Dedifferentiated amniotic fluid mesenchymal stem cell (primary cell): ENCODE measurements at regions not wholly inside any gene's neighbourhood (a gene's known extent, or its start where the extent isn't known, plus 50 kb on each side); places are given as distances from the start of the nearest gene placed in this dataset.

Experiments
- DNase-seq: peaks from one replicate; pipeline ENCODE4 v3.0.0-alpha.2; 2016; ENCODE audit errors: extremely low spot score

DNA sequence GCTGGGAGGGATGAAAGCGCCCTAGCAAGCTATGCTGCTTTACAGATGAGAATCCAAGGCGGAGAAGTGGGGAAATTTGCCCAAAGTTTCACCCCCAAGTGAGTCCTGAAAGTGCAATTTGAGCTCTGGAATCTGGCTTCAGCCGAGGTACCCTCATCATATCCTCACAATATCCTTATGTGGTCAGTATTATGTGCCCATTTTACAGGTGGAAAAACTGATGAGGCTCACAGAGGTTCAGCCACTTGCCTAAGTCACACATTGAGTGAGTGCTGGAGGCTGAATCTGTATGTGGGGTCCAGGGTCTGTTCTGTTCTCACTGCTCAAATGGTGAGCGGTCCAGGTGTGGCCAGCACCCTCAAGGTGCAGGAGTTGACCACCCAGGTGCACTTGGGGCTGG lies 85.3 kb downstream of the MATN1 start:
- DNase-seq = no peak

DNA sequence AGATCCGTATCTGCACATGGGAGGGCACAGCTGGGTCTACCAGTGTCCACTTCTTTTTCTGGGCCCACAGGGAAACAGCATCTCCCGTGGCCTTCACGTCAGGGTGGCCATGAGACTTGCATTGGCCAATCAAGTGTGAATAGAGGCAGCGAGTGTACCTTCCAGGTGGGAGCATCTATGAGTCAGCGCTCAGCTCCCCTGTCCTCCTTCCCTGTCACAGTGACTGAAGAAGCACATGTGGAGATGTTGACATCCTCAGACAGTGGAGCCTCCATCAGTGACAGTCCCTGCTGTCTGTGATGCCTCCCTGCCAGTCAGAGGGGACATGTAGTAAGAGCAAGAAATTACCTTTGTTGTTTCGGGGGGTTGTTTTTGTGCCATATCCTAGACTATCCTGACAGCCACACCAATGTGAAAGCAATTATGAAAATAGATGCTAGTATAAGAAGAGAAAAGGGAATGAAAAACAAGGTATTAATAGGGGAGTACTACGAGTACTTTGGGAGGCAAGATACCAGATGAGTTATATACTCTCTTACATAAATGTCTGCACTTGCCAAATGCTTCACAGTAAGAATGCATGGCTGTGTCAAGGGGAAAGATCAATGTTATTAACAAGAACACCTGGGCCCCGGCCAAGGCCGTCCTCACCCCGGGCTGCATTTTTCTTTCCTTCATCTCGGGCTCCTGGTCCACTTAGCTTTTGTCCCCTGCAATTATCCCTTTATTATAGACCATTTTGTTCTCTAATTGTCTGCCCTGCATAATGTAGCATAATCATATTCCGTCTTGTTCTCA lies 86.0 kb downstream of the MATN1 start:
- DNase-seq = no peak

DNA sequence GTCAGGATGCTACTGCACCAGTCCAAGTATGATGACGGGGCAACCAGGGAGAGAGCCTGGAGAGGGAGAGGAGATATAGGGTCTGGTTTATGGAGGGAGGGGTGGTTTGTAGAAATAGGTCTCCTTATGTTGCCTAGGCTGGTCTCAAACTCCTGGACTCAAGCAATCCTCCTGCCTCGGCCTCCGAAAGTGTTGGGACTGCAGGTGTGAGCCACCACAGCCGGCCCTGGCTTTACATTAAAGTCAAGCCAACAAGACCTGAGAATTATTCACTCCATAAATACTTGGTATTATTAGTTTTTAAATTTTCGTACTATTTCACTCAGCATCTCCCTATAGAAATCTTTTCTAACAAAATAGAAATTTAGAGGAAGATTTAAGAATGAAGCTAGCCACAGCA lies 86.8 kb downstream of the MATN1 start:
- no peak for DNase-seq

DNA sequence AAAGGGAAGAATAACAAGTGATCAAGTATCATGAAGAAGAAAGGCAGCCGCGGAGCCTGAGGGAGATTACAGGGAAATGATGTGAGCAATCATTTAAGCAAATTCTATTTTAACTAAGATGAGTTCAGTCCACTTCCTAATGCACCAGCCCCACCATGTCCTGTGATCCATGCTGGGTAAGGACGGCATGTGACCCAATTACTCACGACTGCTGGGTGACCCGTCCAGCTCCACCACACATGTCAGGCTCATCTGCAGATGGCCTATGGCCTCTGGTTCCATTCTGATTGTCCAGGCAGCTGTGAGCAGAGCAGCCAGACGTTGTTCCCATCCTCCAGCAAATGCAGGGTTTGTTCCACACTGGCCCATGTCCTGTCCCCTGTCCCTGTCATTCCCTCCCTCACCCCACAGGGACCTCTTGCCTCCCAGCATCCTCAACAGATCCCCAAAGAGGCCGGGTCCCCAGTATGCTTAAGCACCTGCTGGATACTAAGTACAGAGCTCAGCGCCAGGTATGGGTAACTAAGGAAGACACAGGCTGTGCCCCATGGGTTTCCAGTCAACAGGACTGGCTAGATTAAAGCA lies 87.9 kb downstream of the MATN1 start:
- no peak for DNase-seq

DNA sequence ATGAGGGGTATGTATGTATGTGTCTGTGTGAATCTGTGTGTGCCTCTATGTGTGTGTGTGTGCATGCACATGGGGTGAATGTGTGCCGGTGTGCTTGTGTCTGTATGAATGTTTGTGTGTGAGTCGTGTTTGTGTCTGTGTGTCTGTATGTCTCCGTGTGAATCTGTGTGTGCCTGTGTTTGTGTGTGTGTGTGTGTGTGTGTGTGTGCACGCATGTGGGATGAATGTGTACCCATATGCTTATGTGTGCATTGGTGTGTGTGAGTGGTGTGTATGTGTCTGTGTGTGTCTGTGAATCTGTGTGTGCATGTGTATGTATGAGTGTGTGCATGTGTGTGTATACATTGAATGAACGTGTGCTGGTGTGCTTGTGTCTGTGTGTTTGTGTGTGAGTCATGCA lies 88.9 kb downstream of the MATN1 start:
- DNase-seq = no peak

DNA sequence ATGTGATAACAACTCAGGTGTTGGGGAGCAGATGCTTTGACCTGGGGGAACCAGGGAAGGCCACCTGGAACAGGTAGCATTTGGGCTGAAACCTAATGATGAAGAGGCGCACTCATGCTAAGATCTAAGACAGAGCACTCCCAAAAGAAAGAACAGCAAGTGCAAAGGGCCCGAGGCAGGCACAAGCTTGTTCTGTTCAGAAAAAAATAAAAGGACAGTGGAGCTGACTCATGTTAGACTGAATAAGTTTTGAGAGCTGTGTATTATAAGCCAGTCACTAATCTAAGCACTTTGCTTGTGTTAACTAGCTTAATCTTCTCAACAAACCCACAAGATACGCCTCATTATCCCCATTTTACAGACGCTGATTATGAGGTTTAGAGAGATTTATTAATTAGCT lies 90.1 kb downstream of the MATN1 start:
- no peak for DNase-seq

DNA sequence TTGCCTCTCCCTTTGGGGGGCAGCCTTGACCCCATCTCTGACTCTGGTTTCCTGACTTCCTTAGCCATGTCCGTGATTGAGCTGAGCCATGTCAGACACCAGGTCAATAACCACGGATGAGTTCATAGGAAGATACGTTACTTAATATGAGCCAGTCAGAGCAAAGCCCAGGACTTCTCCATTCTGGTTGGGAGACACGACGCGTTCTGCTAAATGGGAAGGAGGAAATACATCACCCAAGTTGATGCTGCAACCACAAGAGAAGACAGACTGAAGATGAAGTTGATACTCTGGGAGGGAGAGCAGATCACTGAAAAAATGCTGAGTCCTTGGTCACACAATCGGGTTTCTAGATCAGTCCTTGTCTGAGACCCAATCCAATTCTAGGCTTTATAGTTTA lies 90.9 kb downstream of the MATN1 start:
- no peak for DNase-seq

DNA sequence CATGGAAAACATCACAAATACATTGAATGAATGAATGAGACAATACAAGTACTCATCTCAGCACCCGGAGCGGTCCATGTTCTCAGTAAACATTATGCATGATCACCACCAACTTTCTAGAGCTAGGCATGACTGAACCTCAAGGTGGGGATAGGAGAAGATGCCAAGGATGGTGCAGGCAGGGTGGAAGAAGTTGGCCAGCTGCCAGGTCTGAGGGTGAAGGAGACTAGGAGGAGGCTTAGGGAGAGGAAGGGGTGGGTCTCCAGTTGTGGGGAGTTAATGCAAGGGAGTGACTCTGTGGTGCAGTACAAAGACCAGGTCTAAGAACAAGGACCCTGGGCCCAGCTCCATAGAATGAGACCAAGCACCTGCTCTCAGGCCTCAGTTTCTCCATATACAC lies 91.7 kb downstream of the MATN1 start:
- no peak for DNase-seq

DNA sequence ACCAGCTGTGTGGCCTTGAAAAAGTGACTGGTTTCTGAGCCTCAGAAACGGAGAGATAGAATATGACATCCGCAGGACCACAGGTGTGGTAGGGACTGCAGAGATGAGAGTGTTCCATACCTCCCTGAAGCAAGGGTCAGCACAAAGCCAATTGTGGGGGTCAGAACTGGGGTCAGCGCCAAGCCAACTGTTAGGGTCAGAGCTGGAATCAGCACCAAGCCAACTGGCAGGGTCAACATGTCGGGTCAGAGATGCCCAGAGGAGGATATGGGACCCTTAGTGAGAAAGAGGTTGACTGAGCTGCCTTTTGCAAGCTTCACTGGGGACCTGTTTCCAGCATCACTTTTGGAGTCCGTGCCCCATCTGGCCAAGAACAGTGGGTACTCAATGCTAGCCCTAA lies 93.9 kb downstream of the MATN1 start:
- no peak for DNase-seq

DNA sequence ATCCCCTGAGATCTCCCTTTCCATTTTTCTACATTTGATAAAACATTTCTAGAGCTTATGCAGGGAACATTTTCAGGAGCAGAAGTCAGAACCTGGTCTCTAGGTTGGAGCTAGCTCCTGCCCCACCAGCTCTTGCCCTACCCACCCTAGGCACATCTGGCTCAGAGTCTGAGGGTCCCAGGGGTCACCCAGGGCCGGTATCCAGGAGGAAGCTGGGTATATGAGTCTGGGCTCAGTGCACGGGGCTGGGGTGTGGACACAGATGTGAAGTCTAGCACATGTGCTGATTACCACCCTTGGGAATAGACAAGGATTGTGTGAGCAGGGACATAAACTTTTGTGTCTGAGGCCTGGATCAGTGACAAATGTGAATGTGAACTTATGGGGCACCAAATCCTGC lies 95.4 kb downstream of the MATN1 start:
- no peak for DNase-seq

DNA sequence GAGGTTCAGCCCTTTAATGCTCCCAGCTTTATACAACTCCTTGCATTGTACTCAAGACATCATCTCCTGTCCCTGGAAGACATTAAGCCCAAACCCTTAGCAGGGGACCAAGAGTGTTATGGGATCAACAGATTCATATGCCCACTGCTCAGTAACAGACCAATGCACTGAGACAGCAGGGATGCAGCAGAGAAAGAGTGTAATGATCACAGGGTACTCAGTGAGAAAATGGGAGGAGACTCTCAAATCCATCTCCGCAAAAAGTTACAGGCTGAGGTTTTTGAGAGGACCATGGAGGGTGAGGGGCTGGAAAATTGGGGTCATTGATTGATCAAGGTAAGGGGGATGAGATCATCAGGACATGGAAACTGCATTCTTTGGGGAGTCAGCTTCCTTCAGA lies 96.2 kb downstream of the MATN1 start:
- DNase-seq = no peak

DNA sequence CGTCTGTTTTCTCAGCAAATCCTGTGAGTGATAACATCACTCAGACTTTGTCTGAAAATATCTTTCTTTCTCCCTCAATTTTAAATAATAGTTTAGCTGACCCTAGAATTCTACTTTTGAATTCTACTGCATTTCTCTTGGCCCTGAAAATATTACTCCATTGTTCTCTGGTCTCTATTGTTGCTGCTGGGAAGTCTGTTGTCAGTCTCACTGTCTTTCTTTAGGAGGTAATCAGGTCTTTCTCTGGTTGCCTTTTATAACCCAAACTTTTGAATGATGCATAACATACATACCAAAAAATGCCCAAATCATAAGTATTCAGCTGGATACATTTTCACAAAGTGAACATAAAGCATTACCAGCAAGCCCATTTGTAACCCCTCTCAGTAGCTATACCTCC lies 100.0 kb downstream of the MATN1 start:
- no peak for DNase-seq

DNA sequence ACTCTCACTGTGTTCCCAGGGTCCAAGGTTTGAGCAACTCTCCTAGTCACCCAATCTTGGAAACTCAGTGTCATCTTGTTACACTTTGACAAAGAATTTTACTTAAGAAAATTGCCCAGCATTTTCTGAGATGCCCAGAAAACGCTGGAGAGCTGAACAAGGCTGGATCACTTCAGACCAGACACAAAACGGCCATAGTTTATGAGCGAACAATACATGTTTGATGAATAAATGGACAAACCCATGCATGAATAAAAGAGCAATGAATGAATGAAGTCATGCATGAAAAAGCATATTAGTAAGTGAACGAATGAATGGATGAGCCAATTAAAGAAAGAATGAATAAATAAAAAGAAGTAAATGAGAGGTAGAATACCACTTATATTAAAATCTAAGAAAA lies 103.8 kb downstream of the MATN1 start:
- no peak for DNase-seq

DNA sequence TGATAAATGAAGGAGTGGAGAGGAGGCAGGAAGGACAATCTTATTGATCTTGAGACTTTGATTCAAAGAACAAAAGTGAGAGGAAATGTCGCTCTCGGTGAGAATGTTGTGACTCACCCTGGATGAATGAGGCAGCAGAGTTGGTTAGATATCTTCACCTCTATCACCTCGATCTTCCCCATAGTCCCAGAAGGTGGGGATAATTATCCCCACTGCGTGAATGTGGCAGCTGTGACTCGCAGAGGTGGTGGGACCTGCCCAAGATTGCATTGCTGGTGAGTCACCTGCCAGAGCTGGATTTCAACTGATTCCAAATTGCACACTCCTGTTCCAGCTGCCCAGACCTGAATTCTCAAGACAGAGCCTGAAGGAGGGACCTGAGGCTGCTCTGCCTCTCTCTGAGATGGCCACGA lies 105.0 kb downstream of the MATN1 start:
- no peak for DNase-seq

DNA sequence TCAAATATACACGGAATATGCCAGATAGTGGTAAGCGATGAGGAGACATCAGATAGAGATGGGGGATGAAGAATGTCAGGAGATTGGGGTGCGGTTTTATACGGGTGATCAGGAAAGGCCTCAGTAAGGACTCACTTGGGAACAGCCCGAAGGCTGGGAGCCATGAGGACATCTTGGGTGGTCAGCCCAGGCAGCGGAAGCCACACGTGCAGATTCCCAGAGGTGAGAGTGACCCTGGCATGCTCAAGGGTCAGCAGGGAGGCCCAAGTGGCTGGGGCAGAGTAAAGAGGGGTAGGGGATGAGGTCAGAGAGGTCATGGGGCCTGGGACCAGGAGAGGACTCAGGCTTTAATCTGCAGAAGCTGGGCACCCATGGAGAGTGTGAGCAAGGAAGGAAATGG lies 106.6 kb downstream of the MATN1 start:
- no peak for DNase-seq

DNA sequence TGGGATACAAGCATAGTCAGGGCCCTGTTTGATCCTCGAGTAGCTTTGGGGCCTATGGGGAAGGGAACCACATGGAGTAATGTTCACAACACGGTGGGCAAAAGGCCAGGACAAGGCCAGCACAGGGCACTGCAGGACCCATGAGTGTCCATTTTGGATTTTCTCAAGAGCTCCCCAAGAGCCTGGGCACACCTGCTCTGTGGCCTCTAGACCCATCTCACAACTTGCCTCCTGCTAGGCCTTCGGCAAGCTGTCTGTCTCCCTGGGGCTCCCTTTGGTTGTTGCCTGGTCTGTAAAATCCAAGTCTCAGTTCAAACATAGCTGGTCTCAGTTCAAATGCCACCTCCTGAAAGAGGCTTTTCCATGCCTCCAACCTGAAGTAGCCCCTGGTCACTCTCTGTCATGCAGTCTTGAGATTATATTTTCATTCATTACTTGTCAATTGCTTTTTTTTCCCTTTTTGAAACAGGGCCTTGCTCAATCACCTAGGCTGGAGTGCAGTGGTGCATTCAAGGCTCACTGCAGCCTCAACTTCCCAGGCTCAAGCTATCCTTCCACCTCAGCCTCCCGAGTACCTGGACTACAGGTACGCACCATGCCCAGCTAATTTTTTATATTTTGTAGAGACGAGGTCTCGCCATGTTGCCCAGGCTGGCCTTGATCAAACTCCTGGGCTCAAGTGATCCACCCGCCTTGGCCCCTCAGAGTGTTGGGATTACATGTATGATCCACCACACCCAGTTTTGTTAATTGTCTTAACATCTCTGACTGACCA lies 107.4 kb downstream of the MATN1 start:
- DNase-seq = no peak

DNA sequence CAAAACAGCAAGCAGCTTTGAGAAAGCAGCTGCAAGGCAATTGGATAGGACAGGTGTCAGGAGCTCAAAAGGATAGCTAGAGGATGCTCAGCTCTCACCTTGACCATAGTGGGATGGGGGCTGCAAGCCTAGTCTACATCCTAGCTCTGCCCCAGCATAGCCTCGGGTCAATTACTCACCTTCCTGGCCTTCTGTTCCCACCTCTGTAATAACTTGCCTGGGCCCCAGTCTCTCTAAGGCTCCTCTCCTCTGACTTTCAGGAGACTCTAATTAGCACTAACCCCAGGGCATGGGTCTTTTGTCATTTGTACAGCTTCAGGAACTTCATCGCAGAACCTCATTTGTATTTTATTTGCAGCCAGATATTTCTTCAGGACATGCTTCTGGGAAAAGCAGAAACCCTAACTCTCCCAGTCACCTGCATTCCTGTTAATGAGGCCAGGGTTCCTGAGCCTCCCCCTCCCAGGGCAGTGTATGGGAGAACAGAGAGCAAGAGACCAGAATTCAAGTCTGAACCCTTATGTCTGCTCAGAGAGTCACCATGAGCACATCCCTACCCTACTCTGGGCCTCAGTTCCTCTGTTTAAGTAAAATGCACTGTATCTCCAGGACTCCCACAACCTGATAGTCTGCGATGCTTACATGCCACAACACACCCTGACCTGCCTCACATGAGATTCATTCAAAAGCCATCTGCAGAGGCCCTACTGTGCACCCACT lies 108.1 kb downstream of the MATN1 start:
- DNase-seq = no peak

DNA sequence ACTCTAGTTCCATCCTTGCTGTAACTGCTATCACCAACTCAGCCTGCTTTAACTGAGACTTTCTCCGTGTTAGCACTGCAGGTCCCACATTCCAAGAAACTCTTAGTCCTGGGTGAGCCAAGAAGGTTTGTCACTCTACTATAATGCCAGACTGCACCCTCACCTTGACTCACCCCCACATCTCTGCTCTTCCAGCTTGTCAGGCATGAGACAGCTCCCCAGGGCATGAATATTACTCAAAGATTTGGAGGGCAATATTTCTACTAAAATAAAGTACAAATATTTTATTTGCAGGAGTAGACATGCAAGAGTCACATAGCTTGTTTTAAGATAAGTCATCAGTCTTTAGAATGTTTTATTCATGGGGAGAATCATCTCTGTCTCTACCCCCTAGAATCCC lies 110.2 kb downstream of the MATN1 start:
- no peak for DNase-seq

DNA sequence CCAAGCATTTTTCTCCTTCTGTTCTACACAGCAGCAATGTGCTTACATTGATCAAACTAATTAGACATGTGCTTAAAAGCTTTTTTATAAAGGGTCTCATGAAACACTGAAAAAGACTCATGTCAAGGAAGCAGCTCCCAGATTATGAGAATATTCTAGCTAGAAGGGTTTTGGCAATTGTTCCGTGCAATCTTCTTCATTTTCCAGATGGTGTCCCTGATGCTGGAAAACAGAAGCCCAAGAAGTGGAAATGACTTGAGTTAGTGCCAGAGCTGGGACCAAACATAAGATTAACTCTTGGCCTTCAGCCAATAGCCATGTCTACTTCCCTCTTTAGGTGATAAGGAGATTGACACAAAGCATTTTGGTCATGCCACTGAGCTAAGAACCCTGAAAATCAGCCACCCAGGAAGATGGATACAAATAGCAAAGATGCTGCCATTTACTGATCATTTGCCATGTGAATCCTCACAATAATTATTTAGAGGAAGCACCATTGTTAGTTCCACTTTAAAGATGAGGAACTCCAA lies 110.8 kb downstream of the MATN1 start:
- DNase-seq = no peak

DNA sequence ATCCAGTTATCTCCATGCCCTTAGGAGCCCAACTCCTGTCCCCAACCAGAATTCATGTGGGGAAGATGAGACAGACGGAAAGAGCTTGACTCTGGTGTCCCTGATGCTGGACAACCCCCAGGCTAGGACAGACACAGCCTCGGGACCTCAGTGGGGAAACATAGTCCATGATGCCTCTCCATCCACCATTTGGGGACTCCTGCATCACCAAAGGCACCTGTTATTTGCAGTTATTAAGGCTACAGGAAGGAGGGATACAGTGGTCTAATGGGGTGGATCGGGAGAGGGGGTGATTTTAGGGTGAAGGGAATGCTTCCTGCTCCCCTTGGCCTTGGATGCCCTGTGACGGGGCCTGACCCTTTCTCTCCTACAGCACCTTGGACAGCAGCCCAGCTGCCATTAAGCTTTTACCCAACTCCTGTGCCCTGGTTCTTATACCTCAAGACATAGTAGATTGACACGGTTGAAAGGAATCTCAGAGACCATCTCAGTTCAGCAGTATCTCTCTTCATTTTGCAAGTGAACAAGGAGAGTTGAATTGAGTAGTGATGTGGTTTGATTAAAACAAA lies 111.6 kb downstream of the MATN1 start:
- no peak for DNase-seq

DNA sequence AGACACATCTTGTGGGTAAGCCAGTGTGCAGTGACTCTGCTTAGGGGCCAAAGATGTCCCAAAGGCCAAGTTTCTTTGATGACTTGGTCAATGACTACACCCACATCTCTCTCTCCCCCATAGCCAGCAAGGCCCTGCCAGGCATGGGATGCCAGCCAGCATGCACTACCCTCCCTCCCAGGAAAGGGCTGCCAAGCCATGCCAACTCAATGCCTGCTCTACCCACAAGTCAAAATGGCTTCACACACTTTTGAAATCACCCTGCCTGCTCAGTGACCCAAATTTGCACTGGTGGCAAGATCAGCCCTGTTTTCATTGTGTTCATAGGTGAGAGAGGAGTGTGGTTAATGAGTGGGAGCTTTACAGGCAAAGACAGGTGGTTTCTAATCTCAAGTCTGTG lies 112.5 kb downstream of the MATN1 start:
- DNase-seq = no peak

DNA sequence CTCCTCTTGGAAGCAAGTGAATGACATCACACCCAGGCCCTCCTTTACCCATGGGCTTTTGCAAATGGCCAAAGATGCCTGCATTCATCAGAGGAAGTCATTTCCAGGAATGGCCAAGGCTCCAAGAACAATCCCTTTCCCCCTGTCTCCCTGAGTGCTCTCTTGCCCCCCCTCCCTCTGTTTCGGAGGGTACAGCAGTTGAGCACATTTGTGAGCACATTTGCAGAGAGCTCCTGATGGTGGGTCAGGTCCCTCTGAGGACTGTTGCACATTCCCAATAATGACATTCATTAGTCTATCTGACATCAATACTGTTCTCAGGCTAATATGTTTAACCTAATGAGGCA lies 113.4 kb downstream of the MATN1 start:
- no peak for DNase-seq
